Activated T-helper 1 cell treated with anti-CD3 and anti-CD28 coated beads, Interleukin-12 subunit alpha, Interleukin-12 subunit beta, Interleukin-2, Interleukin-4 antibody, amounts not matched to agents 30 ng/mL and 10 ng/mL and 1 ng/mL, durations not matched to agents 14 hours and 24 hours and 36 hours (primary cell): ENCODE measurements at regions not wholly inside any gene's neighbourhood (a gene's known extent, or its start where the extent isn't known, plus 50 kb on each side); places are given as distances from the start of the nearest gene placed in this dataset.

Experiments
- DNase-seq: peaks from one replicate; pipeline ENCODE4 v3.0.0; 2021; ENCODE audit warnings: low spot score
- H3K27ac Mint-ChIP-seq: one replicate; pipeline ENCODE4 v1.8.0; 2021; ENCODE audit warnings: mild to moderate bottlenecking, mixed read lengths
- H3K27me3 Mint-ChIP-seq: one replicate; pipeline ENCODE4 v1.8.0; 2022; ENCODE audit warnings: mild to moderate bottlenecking, moderate library complexity, mixed read lengths; ENCODE audit not compliant: insufficient read depth
- H3K36me3 Mint-ChIP-seq: one replicate; pipeline ENCODE4 v1.8.0; 2021; ENCODE audit warnings: low read depth, mixed read lengths
- H3K4me1 Mint-ChIP-seq: one replicate; pipeline ENCODE4 v1.8.0; 2021; ENCODE audit warnings: low read depth, mixed read lengths
- H3K4me3 Mint-ChIP-seq: one replicate; pipeline ENCODE4 v1.8.0; 2021; ENCODE audit warnings: mild to moderate bottlenecking, moderate library complexity, mixed read lengths
- H3K9me3 Mint-ChIP-seq: one replicate; pipeline ENCODE4 v1.8.0; 2021; ENCODE audit warnings: mixed read lengths
- intact Hi-C: fragments of 100-400 bp; cut with micrococcal nuclease; formaldehyde crosslinking; loops from one replicate; pipeline ENCODE4 v1.15.1; 2024

GRCh38 chr12:28884904-28885679 is 264.0 kb upstream of the FAR2 start:
- H3K4me1 Mint-ChIP-seq, result no peaks in the 10 kb centered on the region
- H3K27ac Mint-ChIP-seq, result no peak overlapping the region
- intact Hi-C loops, result no loop called here
- H3K4me3 Mint-ChIP-seq, result no peak overlapping the region
- no peaks in the 10 kb centered on the region for H3K36me3 Mint-ChIP-seq
- DNase-seq, result no peak
- no peaks in the 10 kb centered on the region for H3K9me3 Mint-ChIP-seq
- peaks cover under 1% of the 10 kb centered on the region for H3K27me3 Mint-ChIP-seq

DNA sequence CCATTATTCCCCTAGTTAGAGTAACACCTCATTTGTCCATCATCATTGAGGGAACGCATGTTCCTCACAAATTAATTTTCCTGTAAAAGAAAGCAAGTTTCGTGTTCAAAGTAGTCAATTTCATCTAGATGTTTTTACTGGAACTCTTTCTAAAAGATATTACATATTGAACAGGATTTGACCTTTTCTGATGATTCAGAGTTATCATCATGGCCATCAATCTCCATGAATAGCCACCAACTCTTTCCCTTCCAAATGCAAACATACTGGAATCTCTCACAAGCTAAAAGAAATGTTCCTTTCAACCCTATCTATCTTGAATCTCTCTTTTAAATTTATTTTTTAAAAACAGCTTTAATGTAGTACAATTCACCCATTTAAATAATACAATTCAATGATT is 263.1 kb upstream of the FAR2 start:
- H3K4me3 Mint-ChIP-seq, result no peak overlapping the region
- intact Hi-C loops, result no loop called here
- no peaks in the 10 kb centered on the region for H3K9me3 Mint-ChIP-seq
- no peaks in the 10 kb centered on the region for H3K27me3 Mint-ChIP-seq
- DNase-seq, result no peak
- no peaks in the 10 kb centered on the region for H3K4me1 Mint-ChIP-seq
- H3K27ac Mint-ChIP-seq, result no peak overlapping the region
- H3K36me3 Mint-ChIP-seq, result no peaks in the 10 kb centered on the region

GRCh38 chr12:28887461-28887990 is 261.6 kb upstream of the FAR2 start:
- Mint-ChIP-seq H3K36me3 (no peaks in the 10 kb centered on the region), H3K9me3 (no peaks in the 10 kb centered on the region), H3K27ac (no peak overlapping the region), H3K27me3 (no peaks in the 10 kb centered on the region), H3K4me1 (no peaks in the 10 kb centered on the region), H3K4me3 (no peak overlapping the region)
- no peak for DNase-seq
- intact Hi-C loops, result no loop called here

DNA sequence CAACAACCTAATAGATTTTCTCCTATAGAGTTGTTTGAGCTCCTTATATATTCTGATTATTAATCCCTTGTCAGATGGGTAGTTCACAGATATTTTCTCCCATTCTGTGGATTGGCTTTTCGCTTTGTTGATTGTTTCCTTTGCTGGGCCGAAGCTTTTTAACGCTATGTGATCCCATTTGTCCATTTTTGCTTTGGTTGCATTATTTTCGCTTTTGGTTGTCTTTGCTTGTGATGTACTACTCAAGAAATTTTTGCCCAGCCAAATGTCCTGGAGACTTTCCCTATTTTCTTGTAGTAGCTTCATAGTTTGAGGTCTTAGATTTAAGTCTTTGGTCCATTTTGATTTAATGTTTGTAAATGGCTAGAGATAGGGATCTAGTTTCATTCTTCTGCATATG is 258.4 kb upstream of the FAR2 start:
- H3K4me3 Mint-ChIP-seq, result no peak overlapping the region

GRCh38 chr12:28891126-28891525 is 258.0 kb upstream of the FAR2 start:
- Mint-ChIP-seq H3K4me3 (no peak overlapping the region), H3K27ac (no peak overlapping the region), H3K27me3 (no peaks in the 10 kb centered on the region), H3K4me1 (no peaks in the 10 kb centered on the region), H3K9me3 (no peaks in the 10 kb centered on the region), H3K36me3 (no peaks in the 10 kb centered on the region)
- intact Hi-C loops, result no loop called here
- DNase-seq, result no peak

More for the DNA sequence above, 258.4 kb upstream of the FAR2 start:
- no peak for DNase-seq
- no peaks in the 10 kb centered on the region for H3K9me3 Mint-ChIP-seq
- H3K4me1 Mint-ChIP-seq, result no peaks in the 10 kb centered on the region
- intact Hi-C loops, result no loop called here
- no peaks in the 10 kb centered on the region for H3K27me3 Mint-ChIP-seq
- no peak overlapping the region for H3K27ac Mint-ChIP-seq
- H3K36me3 Mint-ChIP-seq, result no peaks in the 10 kb centered on the region

DNA sequence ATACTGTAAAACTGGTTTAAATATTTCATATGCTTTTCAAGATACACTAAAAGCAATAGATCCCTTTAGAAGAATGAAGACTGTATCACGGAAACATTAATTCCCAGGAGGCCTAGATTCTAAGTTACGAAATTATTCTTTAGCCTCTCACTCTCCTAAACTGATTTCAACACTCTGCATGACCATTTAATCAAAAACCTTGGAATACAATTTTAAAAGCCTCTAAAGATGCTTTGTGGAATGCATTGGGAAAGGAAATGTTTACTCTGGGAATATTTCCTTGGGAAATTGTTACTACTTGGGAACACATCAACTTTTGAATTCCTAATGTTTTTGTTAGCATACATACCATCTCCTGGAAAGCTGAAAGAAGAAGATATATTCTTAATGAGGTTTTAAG is 255.7 kb upstream of the FAR2 start:
- Mint-ChIP-seq H3K4me1 (no peaks in the 10 kb centered on the region), H3K27ac (no peak overlapping the region), H3K4me3 (no peak overlapping the region), H3K9me3 (peaks cover 8% of the 10 kb centered on the region), H3K36me3 (no peaks in the 10 kb centered on the region), H3K27me3 (no peaks in the 10 kb centered on the region)
- no peak for DNase-seq
- intact Hi-C loops, result no loop called here

GRCh38 chr12:28893856-28894255 is 255.2 kb upstream of the FAR2 start:
- Mint-ChIP-seq H3K27me3 (no peaks in the 10 kb centered on the region), H3K4me1 (no peaks in the 10 kb centered on the region), H3K36me3 (no peaks in the 10 kb centered on the region), H3K27ac (no peak overlapping the region), H3K4me3 (no peak overlapping the region), H3K9me3 (peaks cover 8% of the 10 kb centered on the region)
- intact Hi-C loops, result no loop called here
- no peak for DNase-seq

DNA sequence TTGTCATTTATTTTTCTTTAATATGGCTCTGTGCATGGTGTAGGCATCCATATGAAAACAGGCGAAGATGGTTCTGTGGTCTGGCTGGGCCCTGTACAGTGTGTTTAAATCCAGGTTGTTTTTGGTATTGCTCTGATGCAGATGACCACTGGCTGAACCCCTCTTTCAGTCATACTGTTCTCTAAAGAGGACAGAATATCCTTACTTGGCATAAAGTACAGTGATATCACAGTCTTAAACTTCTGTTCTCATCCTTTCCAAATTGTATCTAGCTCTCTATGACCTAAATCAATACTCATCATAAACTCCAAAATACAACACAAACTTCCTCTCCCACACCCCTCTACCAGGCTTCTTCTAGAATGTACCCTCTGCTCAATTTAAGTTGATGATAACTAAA is 252.7 kb upstream of the FAR2 start:
- Mint-ChIP-seq H3K36me3 (no peaks in the 10 kb centered on the region), H3K27ac (no peak overlapping the region), H3K27me3 (no peaks in the 10 kb centered on the region), H3K4me3 (no peak overlapping the region), H3K9me3 (peaks cover 23% of the 10 kb centered on the region), H3K4me1 (no peaks in the 10 kb centered on the region)
- intact Hi-C loops, result no loop called here
- no peak for DNase-seq

- no peak for DNase-seq
- Mint-ChIP-seq H3K9me3 (peaks cover 23% of the 10 kb centered on the region), H3K4me3 (no peak overlapping the region), H3K27me3 (no peaks in the 10 kb centered on the region), H3K27ac (no peak overlapping the region), H3K4me1 (no peaks in the 10 kb centered on the region), H3K36me3 (no peaks in the 10 kb centered on the region)
- intact Hi-C loops, result no loop called here
Observed at GRCh38 chr12:28898038-28898437, 251.0 kb upstream of the FAR2 start.

DNA sequence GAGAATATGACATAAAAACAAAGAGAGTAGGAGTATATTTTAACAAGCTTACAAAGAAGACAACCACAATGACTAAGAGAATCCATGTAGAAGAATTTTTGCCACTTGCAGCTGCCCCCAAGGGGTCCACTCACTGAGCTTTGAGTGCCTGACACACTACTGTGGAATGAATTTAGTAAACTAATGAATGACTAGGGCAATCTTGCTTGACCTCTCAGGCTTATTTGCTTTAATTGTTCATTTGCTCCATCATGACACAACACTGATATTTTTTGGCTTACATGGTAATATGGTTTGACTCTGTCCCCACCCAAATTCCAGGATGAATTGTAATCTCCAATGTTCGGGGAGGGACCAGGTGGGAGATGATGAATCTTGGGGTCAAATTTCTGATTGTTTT is 249.1 kb upstream of the FAR2 start:
- intact Hi-C loops, result no loop called here
- Mint-ChIP-seq H3K4me3 (no peak overlapping the region), H3K27me3 (no peaks in the 10 kb centered on the region), H3K4me1 (no peaks in the 10 kb centered on the region), H3K36me3 (no peaks in the 10 kb centered on the region), H3K27ac (no peak overlapping the region), H3K9me3 (peaks cover 28% of the 10 kb centered on the region)
- DNase-seq, result no peak

- Mint-ChIP-seq H3K4me1 (no peaks in the 10 kb centered on the region), H3K27ac (no peak overlapping the region), H3K9me3 (peaks cover 24% of the 10 kb centered on the region), H3K27me3 (no peaks in the 10 kb centered on the region), H3K4me3 (no peak overlapping the region), H3K36me3 (no peaks in the 10 kb centered on the region)
- DNase-seq, result no peak
- intact Hi-C loops, result no loop called here
Observed at GRCh38 chr12:28905220-28905955, 243.7 kb upstream of the FAR2 start.

DNA sequence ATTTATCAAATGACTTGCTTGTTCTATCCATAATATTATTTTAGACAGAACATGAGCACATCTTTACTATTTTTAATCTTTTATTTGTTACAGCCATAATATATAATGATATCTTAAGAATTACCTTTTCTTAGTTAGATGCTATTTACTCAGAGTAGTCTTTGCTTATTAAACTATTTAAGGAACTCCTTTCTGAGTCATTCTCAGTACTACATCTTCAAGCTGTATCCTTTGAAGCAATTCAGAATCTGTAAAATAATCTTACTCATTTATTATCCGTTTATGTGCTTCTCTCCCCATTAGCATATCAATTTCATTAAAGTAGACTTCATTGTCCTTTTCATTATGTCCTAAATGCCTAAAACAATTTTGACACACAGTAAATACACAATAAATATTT is 240.4 kb upstream of the FAR2 start:
- intact Hi-C loops, result no loop called here
- Mint-ChIP-seq H3K27me3 (no peaks in the 10 kb centered on the region), H3K9me3 (peaks cover 33% of the 10 kb centered on the region), H3K4me1 (no peaks in the 10 kb centered on the region), H3K27ac (no peak overlapping the region), H3K36me3 (no peaks in the 10 kb centered on the region), H3K4me3 (no peak overlapping the region)
- no peak for DNase-seq

- H3K27me3 Mint-ChIP-seq, result no peaks in the 10 kb centered on the region
- no peak overlapping the region for H3K4me3 Mint-ChIP-seq
- H3K9me3 Mint-ChIP-seq, result peaks cover 39% of the 10 kb centered on the region
- no peak for DNase-seq
- H3K36me3 Mint-ChIP-seq, result no peaks in the 10 kb centered on the region
- H3K4me1 Mint-ChIP-seq, result no peaks in the 10 kb centered on the region
- intact Hi-C loops, result no loop called here
- H3K27ac Mint-ChIP-seq, result no peak overlapping the region
Observed at GRCh38 chr12:28909291-28909690, 239.8 kb upstream of the FAR2 start.
